NCI-H1930 (cell line): ENCODE measurements at regions not wholly inside any gene's neighbourhood (a gene's known extent, or its start where the extent isn't known, plus 50 kb on each side); places are given as distances from the start of the nearest gene placed in this dataset.

Source experiments
- DNase-seq, 2 experiments: peaks; one replicate each; lab custom pipeline; 2025; lab: John Stamatoyannopoulos, UW

DNA sequence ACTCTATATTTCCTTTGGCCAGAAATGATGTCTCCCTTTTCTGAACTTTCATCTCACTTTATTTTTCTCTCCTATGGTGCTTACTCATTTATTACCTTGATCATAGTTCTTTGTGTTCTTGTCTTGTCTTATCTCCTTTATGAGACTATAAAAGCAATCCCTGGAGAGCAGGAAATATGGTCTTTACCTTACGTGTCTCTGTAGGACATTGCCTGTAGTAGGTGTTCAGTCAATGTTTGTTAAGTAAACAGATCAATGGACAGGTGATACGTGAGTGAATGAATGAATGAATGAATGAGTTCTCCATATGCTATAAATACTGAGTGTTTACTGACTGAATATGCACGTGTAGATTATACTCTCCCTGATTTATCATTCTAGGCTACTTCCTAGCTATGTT is 193.7 kb upstream of the HMGA2 start:
- DNase-seq: no peak

DNA sequence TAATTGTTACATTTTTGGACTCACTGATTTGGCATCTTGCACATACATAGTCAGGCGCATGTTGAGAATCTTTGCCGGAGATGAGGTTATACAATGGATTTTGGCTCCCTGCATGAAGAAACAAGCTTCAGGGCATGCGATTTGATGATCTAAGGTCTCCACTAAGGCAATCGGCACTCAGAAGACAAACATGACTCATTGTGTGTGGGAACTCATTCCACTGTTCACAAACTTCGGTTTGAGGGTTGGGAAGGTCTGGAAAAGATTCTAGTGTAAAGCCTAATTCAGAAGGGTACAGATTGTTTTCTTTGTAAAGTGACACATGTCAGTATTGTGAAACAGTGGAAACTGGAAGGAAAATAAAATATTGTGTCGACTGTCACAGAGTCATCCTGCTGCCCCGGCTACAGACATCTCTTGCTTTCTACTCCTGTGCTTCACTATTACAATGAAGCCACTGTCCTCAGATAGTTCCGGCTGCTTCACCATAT is 192.6 kb upstream of the HMGA2 start:
- DNase-seq: no peak

DNA sequence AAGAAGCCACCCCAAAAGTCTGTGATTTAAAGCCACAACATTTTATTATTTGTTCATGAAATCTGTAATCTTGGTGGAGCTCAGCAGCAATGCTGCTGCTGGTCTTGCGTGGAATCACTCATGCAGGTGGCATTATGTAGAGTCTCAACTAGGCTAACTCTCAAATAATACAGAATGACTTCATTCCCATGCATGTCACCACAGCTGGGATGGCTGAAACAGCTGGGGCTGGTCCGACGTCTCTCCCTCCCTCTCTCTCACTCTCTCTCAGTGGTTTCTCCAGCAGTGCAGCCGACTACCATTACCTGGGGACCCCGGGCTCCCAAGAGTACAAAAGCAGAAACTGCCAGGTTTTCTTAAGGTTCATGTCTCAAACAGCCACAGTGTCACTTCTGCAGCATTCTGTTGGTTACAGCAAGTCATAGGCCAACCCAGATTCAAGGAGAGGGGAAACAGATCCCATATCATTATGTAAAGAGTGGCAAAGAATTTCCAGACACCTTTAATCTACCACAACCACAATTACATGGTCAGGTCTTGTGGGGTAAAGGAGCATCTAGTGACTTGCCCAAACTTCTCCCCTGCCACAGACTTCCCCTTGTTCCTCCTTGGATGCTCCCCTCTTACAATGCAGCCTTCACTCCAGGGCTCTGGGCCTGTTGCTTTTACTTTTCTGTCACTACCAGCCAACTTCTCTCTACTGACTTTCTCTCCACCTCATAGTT is 192.0 kb upstream of the HMGA2 start:
- DNase-seq: no peak

GRCh38 chr12:65634061-65634460 is 190.2 kb upstream of the HMGA2 start:
- DNase-seq: no peak

DNA sequence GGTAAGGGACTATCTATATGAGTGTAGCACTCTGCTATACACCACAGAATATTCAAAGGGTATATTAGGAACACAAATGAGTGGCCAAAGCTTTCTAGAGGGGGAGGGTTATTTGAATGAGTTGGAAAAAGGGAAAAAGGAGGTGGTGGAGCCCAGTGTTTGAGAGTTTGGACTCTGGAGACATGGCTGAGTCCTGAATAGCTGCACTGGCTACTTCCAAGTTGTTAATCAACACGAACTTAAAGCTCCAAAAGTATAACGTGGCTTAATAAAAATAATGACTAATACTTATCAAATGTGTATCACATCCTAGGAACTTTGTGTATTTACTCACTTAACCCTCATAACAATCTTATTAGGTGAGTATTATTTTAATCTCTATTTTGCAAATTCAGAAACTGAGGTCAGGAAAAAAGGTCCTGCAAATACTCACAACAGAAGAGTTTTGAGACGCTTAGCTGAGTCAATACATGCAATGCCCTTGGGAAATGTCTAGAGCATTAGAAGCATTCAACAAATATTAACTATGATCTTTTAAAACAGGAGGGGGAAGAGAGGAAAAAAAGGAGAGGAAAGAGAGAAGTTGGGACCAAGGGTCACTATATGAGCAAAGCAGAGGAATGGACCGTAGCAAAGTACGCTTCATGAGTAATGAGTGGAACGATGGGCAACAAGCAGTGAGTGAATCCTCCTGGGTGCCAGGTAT is 189.5 kb upstream of the HMGA2 start:
- DNase-seq: no peak

DNA sequence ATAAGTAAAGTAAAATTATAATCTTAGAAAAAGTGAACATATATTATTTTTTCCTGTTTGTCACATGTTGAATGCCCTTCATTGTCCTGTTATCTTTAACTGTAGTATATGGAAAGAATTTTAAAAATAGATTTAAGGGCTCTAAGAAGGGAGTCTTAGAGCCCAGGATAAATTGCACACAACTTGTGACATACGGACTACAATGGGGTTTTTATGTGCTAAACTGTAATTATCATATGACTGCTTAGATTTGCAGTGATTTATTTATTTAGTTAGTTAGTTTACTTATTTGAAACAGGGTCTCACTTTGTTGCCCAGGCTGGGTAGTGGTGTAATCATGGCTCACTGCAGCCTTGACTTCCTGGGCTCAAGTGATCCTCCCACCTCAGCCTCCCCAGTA is 187.8 kb upstream of the HMGA2 start:
- DNase-seq: no peak

DNA sequence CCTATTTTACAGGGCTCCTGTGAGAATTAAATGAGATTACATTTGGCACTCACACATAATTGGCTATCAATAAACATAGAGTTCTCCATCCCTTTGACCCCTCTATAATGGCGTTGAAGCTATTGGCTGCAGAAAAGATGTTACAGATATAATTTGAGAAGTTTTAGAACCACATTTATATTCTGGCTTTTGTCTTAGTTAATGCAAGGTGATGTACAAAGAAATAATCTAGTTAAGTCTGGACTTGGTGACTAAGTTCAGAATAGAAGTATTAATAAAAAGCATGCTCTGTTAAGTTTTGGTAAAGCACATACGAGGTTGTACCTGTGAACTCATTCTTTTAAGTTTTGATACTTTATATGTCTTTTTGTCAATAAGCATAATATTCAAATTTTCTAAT is 187.1 kb upstream of the HMGA2 start:
- no peak for DNase-seq

- no peak for DNase-seq
Observed at GRCh38 chr12:65637774-65638173, 186.5 kb upstream of the HMGA2 start.

- DNase-seq: no peak
Observed at GRCh38 chr12:65638324-65638723, 186.0 kb upstream of the HMGA2 start.

- no peak for DNase-seq
Observed at GRCh38 chr12:65640489-65640901, 183.8 kb upstream of the HMGA2 start.

- no peak for DNase-seq
Observed at GRCh38 chr12:65642061-65642661, 182.1 kb upstream of the HMGA2 start.

DNA sequence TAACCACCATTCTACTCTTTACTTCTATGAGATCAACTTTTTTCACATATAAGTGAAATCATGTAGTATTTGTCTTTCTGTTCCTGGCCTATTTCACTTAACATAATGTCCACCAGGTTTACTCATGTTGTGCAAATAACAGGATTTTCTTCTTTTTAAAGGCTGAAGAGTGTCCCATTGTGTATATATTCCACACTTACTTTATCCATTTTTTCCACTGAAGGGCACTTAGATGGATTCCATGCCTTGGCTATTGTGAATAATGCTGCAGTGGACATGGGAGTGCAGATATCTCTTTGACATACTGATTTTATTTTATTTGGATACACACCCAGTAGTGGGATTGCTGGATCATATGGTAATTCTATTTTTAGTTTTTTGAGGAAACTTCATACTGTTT is 181.1 kb upstream of the HMGA2 start:
- DNase-seq: no peak

- DNase-seq: no peak
Observed at GRCh38 chr12:65643595-65644386, 180.5 kb upstream of the HMGA2 start.

DNA sequence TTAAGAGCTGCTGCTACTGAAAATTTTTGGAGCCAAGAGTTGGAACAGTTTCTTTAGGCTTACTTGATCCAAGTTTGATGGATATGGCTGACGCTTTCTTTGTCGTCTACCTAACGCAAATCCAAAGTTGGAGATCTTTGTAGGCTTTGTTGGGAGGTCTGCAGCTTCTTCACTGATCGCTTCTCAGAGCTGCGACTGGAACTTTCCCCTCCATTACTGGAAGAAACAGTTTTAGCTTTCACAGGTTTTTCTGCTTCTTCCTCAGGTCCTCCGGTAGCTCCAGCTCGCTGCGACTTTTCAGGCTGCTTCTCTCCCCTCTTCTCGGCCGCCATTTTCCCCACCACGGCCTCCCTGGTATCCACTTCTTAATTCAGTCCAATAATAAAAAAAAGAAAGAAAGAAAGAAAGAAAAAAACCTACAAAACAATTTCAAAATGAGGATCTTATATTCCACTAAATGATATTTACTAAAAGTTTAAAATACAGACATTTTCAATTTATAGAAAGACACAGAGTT is 178.1 kb upstream of the HMGA2 start:
- DNase-seq: no peak

DNA sequence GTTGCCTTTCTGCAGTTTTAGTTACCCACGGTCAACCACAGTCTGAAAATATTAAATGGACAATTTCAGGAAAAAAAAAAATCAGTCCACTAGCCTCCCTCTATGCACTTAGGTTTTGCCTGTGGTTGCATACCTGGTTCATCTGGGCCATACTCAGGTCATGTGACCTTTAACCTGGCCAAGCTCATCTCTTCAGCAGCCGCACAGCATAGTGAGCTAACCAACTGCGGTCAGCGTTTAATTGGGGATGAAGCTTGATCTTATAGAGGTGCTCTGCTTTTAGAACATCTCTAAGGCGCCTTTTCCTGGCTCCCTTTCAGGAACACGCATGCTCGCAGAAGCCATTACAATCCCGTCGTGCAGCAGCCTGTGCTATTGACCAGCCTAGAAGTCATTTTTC is 177.2 kb upstream of the HMGA2 start:
- no peak for DNase-seq

DNA sequence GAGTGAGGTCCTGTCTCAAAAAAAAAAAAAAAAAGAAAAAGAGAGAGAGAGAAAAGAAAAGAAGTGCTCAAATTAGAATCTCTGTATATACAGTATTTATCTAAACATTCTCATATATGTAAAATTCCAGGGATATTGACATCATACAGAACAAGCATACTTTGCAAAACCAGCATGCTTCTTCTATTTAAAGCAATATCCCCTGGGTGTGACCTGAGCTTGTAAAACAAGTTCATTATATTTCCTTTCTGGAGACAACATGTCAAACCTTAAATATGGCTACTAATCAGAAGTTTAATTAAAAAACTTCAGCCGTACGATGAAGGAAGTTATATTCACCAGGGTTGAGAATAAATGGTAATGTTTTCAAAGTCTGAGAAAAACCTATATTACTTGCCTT is 175.8 kb upstream of the HMGA2 start:
- no peak for DNase-seq

DNA sequence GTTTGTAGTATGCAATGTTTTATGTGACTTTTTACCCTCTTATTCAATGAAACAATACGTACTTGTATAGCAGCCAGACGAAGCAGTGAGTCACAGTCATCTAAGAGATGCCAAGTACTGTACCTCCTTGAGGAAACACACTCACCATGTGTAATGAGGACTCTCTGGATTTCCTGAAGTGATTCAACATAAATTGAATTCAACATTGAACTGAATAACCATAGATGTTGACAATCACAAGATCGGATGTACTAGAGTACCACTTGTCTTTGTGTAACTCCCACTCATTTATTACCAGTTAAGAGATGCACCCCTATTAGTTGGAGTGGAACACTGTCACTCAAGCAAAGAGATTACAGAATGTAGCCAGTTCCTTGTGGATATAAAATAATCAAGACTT is 175.2 kb upstream of the HMGA2 start:
- no peak for DNase-seq

- DNase-seq: no peak
Observed at GRCh38 chr12:65651060-65651459, 173.2 kb upstream of the HMGA2 start.

DNA sequence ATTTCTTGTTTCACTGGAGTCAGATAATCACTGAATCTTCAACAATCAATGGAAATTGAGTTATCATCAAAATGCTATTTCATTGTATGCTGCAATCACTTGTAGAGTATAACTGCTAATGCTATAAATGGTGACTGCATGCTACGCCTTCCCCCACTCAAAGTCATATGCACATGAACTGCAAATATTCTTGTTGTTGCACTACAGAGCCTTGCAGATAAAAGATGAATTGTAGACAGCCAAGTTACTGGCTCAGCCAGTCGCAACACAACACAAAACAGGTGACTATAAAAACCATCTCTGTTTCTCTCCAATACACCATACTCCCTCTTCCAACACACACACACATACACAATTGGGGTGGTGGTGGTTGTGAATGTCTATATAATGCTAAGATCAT is 171.0 kb upstream of the HMGA2 start:
- DNase-seq: no peak

DNA sequence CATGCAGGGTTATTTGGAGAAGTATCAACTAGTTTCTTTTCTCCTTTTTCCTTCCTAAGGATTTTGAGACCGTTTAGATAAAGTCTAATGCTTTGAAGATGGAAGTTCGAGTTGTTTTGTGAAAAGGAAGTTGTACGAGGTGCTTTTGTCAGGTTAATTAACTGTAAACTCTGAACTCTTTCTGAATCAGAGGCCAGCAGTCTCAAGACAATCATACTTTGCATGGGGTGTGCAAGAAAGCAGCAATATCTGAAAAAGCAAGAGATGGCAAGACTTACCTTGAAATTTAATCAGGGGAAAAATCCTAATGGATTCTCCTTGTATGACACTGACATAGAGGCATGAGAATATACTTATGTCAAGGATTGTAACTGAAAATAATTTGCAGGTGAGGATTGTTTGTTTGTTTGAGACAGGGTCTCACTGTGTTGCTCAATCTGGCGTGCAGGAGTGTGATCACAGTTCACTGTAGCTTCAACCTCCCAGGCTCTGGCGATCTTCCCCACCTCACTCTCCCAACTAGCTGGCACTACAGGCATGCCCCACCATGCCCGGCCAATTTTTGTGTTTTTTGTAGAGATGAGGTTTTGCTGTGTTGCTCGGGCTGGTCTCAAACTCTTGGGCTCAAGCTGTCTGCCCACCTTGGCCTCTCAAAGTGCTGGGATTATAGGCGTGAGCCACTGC is 170.2 kb upstream of the HMGA2 start:
- DNase-seq: no peak

- no peak for DNase-seq
Observed at GRCh38 chr12:65655074-65655493, 169.2 kb upstream of the HMGA2 start.
